Colonic mucosa (tissue), 4 donors: ENCODE measurements at regions not wholly inside any gene's neighbourhood (a gene's known extent, or its start where the extent isn't known, plus 50 kb on each side); places are given as distances from the start of the nearest gene placed in this dataset.

Experiments
- DNase-seq: peaks from one replicate; pipeline ENCODE4 v3.0.0-alpha.2; 2020
- H3K27ac ChIP-seq: fragments of 200-600 bp; one replicate; pipeline ENCODE4 v1.8.0; 2021
- H3K27me3 ChIP-seq: fragments of 200-600 bp; one replicate; pipeline ENCODE4 v1.8.0; 2021
- H3K36me3 ChIP-seq: fragments of 200-600 bp; one replicate; pipeline ENCODE4 v1.8.0; 2021
- H3K4me1 ChIP-seq: fragments of 200-600 bp; one replicate; pipeline ENCODE4 v1.8.0; 2021; ENCODE audit warnings: mild to moderate bottlenecking
- H3K4me3 ChIP-seq: fragments of 200-600 bp; one replicate; pipeline ENCODE4 v1.8.0; 2021
- H3K9ac ChIP-seq, 2 donors: one replicate each; pipeline ENCODE4 v1.7.0; 2013; ENCODE audit warnings: control low read depth in 2 of 2, low read depth in 2 of 2, low read length in 2 of 2
- H3K9me3 ChIP-seq: fragments of 200-600 bp; one replicate; pipeline ENCODE4 v1.8.0; 2021
- intact Hi-C: fragments of 100-400 bp; cut with DNase I; formaldehyde crosslinking; loops from one replicate; pipeline ENCODE4 v1.14.1; 2022
- TF ChIP-seq, protein P1 (sequence below): fragments of 200-600 bp; IDR thresholded peaks from one replicate; pipeline ENCODE4 v1.8.0; 2022; ENCODE audit warnings: antibody characterized with exemption, mild to moderate bottlenecking
- donor health status: healthy.
- donor health status: DM: no; HTN: no; CAD: no.
- donor health status: DM: no; HTN: no; CAD: no.

- Histone ChIP-seq H3K27ac (no peak overlapping the region), H3K9me3 (no peaks in the 10 kb centered on the region), H3K4me1 (no peaks in the 10 kb centered on the region), H3K27me3 (no peaks in the 10 kb centered on the region), H3K36me3 (no peaks in the 10 kb centered on the region), H3K9ac (no peak overlapping the region), H3K4me3 (no peak overlapping the region)
- intact Hi-C loops: no loop called here
- DNase-seq: no peak
- TF ChIP-seq, protein P1, sequence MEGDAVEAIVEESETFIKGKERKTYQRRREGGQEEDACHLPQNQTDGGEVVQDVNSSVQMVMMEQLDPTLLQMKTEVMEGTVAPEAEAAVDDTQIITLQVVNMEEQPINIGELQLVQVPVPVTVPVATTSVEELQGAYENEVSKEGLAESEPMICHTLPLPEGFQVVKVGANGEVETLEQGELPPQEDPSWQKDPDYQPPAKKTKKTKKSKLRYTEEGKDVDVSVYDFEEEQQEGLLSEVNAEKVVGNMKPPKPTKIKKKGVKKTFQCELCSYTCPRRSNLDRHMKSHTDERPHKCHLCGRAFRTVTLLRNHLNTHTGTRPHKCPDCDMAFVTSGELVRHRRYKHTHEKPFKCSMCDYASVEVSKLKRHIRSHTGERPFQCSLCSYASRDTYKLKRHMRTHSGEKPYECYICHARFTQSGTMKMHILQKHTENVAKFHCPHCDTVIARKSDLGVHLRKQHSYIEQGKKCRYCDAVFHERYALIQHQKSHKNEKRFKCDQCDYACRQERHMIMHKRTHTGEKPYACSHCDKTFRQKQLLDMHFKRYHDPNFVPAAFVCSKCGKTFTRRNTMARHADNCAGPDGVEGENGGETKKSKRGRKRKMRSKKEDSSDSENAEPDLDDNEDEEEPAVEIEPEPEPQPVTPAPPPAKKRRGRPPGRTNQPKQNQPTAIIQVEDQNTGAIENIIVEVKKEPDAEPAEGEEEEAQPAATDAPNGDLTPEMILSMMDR: no peak
These were observed 65.4 kb upstream of the GDNF start for GRCh38 chr5:37905230-37905629.

GRCh38 chr5:37902323-37902722 lies 62.5 kb upstream of the GDNF start:
- no peaks in the 10 kb centered on the region for H3K4me1 ChIP-seq
- intact Hi-C loops: no loop called here
- DNase-seq: no peak
- no peak overlapping the region for H3K4me3 ChIP-seq
- H3K27ac ChIP-seq: no peak overlapping the region
- TF ChIP-seq, protein P1: no peak
- H3K9ac ChIP-seq: no peak overlapping the region
- no peaks in the 10 kb centered on the region for H3K36me3 ChIP-seq
- H3K9me3 ChIP-seq: no peaks in the 10 kb centered on the region
- no peaks in the 10 kb centered on the region for H3K27me3 ChIP-seq

DNA sequence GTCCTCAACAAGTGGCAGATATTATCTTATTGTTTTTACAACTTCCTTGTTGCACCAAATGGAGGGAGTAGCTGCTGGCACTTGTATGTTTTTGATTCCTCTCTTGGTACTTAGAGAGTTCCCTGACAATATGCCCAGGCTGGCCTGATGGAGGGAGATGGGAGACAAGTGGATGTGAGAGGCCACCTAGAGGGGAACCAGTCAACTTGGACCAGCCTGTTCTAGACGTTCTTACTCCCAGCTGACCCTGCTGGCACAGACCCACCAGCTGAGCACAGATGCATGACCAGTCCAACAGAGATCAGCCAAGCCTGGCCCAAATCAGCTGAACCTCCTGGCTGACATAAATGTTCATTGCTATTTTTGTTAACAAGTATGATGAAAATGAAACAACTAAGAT lies 60.9 kb upstream of the GDNF start:
- no peaks in the 10 kb centered on the region for H3K4me1 ChIP-seq
- no peaks in the 10 kb centered on the region for H3K9me3 ChIP-seq
- TF ChIP-seq, protein P1: no peak
- H3K36me3 ChIP-seq: no peaks in the 10 kb centered on the region
- no peak overlapping the region for H3K27ac ChIP-seq
- peak; percentile 28 for DNase-seq
- intact Hi-C loops: no loop called here
- no peak overlapping the region for H3K4me3 ChIP-seq
- H3K9ac ChIP-seq: no peak overlapping the region
- H3K27me3 ChIP-seq: no peaks in the 10 kb centered on the region

DNA sequence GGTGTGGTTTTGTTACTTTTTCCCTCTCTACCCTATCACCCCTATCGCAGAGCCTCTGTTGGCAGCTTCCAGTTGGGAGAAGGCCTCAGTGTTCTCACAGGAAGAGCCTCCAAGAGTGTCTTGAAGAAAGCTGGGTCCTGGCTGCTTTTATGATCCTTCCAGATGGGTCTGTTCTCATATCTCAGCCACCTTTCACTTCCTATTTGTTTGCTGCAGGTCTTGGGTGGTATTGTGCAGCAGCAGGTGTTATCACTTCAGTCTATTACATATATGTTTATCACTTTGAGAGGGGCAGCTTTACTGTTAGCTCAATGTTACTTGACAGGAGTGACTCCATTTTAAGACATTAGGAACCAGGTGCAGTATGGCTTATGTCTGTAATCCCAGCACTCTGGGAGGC lies 59.2 kb upstream of the GDNF start:
- intact Hi-C loops: no loop called here
- no peak for DNase-seq

GRCh38 chr5:37896159-37896558 lies 56.3 kb upstream of the GDNF start:
- H3K27me3 ChIP-seq: no peaks in the 10 kb centered on the region
- no peaks in the 10 kb centered on the region for H3K36me3 ChIP-seq
- TF ChIP-seq, protein P1: no peak
- DNase-seq: no peak
- H3K27ac ChIP-seq: no peak overlapping the region
- intact Hi-C loops: no loop called here
- no peak overlapping the region for H3K9ac ChIP-seq
- no peaks in the 10 kb centered on the region for H3K9me3 ChIP-seq
- no peaks in the 10 kb centered on the region for H3K4me1 ChIP-seq
- no peak overlapping the region for H3K4me3 ChIP-seq

More for the DNA sequence above, 59.2 kb upstream of the GDNF start:
- no peak overlapping the region for H3K4me3 ChIP-seq
- no peaks in the 10 kb centered on the region for H3K36me3 ChIP-seq
- TF ChIP-seq, protein P1: no peak
- H3K4me1 ChIP-seq: no peaks in the 10 kb centered on the region
- H3K9me3 ChIP-seq: no peaks in the 10 kb centered on the region
- H3K27me3 ChIP-seq: no peaks in the 10 kb centered on the region
- no peak overlapping the region for H3K27ac ChIP-seq
- H3K9ac ChIP-seq: no peak overlapping the region
